C4-2B (cell line): ENCODE measurements at regions not wholly inside any gene's neighbourhood (a gene's known extent, or its start where the extent isn't known, plus 50 kb on each side); places are given as distances from the start of the nearest gene placed in this dataset.

ENCODE experiments used
- H3K27ac ChIP-seq: fragments of 450-650 bp; 2 replicates; pipeline ENCODE4 v1.5.1; 2017
- CTCF ChIP-seq: fragments of 450-650 bp; conservative IDR thresholded peaks from 2 replicates; pipeline ENCODE4 v1.5.1; 2017; ENCODE audit warnings: mild to moderate bottlenecking
- ZFX ChIP-seq: fragments of 450-650 bp; IDR thresholded peaks from 2 replicates; pipeline ENCODE4 v1.6.1; 2017

- H3K27ac ChIP-seq = no peak overlapping the region
- TF ChIP-seq ZFX = no peak
- no peak for TF ChIP-seq CTCF
These were observed 449.6 kb downstream of the TNS1 start for GRCh38 chr2:217553202-217553601.

GRCh38 chr2:217552081-217552480, 450.7 kb downstream of the TNS1 start:
- TF ChIP-seq ZFX = no peak
- no peak for TF ChIP-seq CTCF
- no peak overlapping the region for H3K27ac ChIP-seq

GRCh38 chr2:217551252-217551899, 451.4 kb downstream of the TNS1 start:
- H3K27ac ChIP-seq = no peak overlapping the region
- TF ChIP-seq CTCF = no peak
- TF ChIP-seq ZFX = no peak

- TF ChIP-seq CTCF (no peak), ZFX (no peak)
- H3K27ac ChIP-seq = no peak overlapping the region
These were observed 463.7 kb downstream of the TNS1 start for GRCh38 chr2:217539126-217539525.

GRCh38 chr2:217538719-217539118, 464.1 kb downstream of the TNS1 start:
- H3K27ac ChIP-seq = no peak overlapping the region
- TF ChIP-seq CTCF = no peak
- no peak for TF ChIP-seq ZFX

- no peak for TF ChIP-seq CTCF
- no peak for TF ChIP-seq ZFX
- no peak overlapping the region for H3K27ac ChIP-seq
These were observed 466.7 kb downstream of the TNS1 start for GRCh38 chr2:217535957-217536708.

- TF ChIP-seq ZFX (no peak), CTCF (no peak)
- no peak overlapping the region for H3K27ac ChIP-seq
These were observed 472.3 kb downstream of the TNS1 start for GRCh38 chr2:217530392-217531090.
